ENCODE measurements at regions not wholly inside any gene's neighbourhood (a gene's known extent, or its start where the extent isn't known, plus 50 kb on each side); places are given as distances from the start of the nearest gene placed in this dataset.
"Not testable (repeated sequence)": the region's sequence is repeated elsewhere in the genome, so short reads cannot be mapped to it uniquely, and the experiment has no call there.

- TF ChIP-seq EZH2 (IDR thresholded peaks at IDR 0.05; ENCODE audit: borderline replicate concordance, low read length); CTCF (IDR thresholded peaks at IDR 0.05; ENCODE audit: low read length): not testable (repeated sequence)
Measured at GRCh38 chr2:87431051-87431450, 316.8 kb upstream of the PLGLB2 start.
